PC-9 (cell line): ENCODE measurements at regions not wholly inside any gene's neighbourhood (a gene's known extent, or its start where the extent isn't known, plus 50 kb on each side); places are given as distances from the start of the nearest gene placed in this dataset.

Experiments
- CTCF ChIP-seq: fragments of 200-600 bp; sonication (generic); conservative IDR thresholded peaks from 2 replicates; pipeline ENCODE4 v1.6.1; 2017; ENCODE audit warnings: mixed run types, antibody characterized with exemption, mild to moderate bottlenecking, moderate library complexity
- EZH2 ChIP-seq: fragments of 200-600 bp; sonication (generic); IDR thresholded peaks from 2 replicates; pipeline ENCODE4 v1.8.0; 2017; ENCODE audit warnings: antibody characterized with exemption, low read depth

GRCh38 chr1:97013941-97014340 is 292.4 kb downstream of the PTBP2 start:
- TF ChIP-seq CTCF (no peak), EZH2 (no peak)
